SK-N-MC (cell line): ENCODE measurements at regions not wholly inside any gene's neighbourhood (a gene's known extent, or its start where the extent isn't known, plus 50 kb on each side); places are given as distances from the start of the nearest gene placed in this dataset.

ENCODE experiments used
- EZH2 ChIP-seq: fragments of 200-600 bp; sonication (generic); IDR thresholded peaks from one replicate; pipeline ENCODE4 v1.6.1; 2017; ENCODE audit warnings: antibody characterized with exemption
- POLR2AphosphoS5 ChIP-seq: IDR thresholded peaks from 2 replicates; pipeline ENCODE4 v1.6.1; 2012; ENCODE audit warnings: mild to moderate bottlenecking, low read depth, low read length, borderline replicate concordance

DNA sequence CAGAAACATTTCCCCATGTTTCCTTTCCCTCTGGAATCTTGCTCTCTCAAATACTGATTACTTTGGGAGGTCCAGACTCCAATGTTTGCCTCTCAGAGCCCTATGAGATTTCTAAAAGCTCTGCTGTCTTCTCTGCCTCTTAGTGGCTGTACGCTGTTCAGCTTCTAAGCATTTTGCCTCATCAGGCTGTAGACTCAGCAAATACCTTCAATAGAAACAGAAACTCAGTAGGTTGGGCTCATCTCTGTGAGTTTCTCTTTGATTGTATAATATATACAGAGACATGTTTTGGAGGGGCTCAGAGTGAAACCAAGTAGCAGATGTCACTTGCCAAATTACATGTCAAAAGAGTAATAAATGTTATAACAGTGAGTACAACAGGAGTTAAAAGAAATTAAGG lies 380.8 kb upstream of the MEIS2 start:
- TF ChIP-seq EZH2 (no peak), POLR2AphosphoS5 (no peak)
